Heart left ventricle (tissue), 13 donors: ENCODE measurements at regions not wholly inside any gene's neighbourhood (a gene's known extent, or its start where the extent isn't known, plus 50 kb on each side); places are given as distances from the start of the nearest gene placed in this dataset.

Experiments used
- CTCF ChIP-seq, 12 donors: fragments of 200-600 bp; sonication (generic) in 4 of 12; IDR thresholded peaks; one replicate each; pipeline versions ENCODE4 v1.5.0 to v1.8.0; 2018 to 2022; ENCODE audit warnings: antibody characterized with exemption in 12 of 12, mild to moderate bottlenecking in 5 of 12
- POLR2A ChIP-seq, 2 donors: fragments of 450-650 bp; IDR thresholded peaks; one replicate each; pipeline ENCODE4 v1.6.1; 2017; ENCODE audit warnings: antibody characterized with exemption in 2 of 2, mild to moderate bottlenecking in 2 of 2, moderate library complexity in 2 of 2
- donor health status: ischemic (EF 13 %, LVEDD 7.1; RV severe dilation, severe dysfunction).
- donor health status: DM: no; HTN: yes; CAD: no.
- donor health status: DM: no; HTN: no; CAD: no.
- donor health status: ischemic (EF 25% LVEDD 6.9; RV normal size, moderate dysfunction).
- donor health status: ischemic (EF 25% LVEDD 5.7; RV mildly dilated, moderate dysfunction).
- donor health status: ischemic (EF 35%, LVEDD 5.7; RV mildly dilated, moderate dysfunction).
- donor health status: nonischemic (EF 11% LVEDD 7.7; RV severe dilation, severe dysfunction).
- donor health status: DM: yes; HTN: yes; CAD: no.
- donor health status: PGD.
- donor health status: ischemic (EF 29% LVEDD 5.4; RV normal size, mild dysfunction).
- donor health status: nonischemic (EF 23%, LVEDD 6.1; RV moderate dilation, normal function).

DNA sequence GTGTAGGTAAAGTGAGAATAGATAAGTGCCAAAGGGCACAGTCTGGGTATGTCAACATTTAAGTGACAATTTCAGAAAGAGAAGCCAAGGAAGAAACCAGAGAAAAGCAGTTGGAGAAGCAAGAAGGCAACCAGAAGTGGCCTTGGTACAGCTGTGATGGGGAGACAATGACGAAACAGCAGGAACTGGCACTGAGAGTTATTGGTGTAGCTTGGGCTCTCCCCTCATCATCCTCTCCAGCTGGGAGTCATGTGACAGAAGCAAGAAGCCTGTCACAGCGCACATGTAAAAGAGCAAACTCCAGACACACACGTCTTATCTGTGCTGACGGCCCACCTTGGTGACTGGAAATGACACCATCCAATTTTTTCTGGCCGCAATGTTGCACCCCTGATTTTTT is 203.3 kb upstream of the NUDT4 start:
- TF ChIP-seq CTCF (IDR thresholded peaks at IDR 0.05) (no peak), POLR2A (IDR thresholded peaks at IDR 0.05) (no peak)
